HUES48 (cell line): ENCODE measurements at regions not wholly inside any gene's neighbourhood (a gene's known extent, or its start where the extent isn't known, plus 50 kb on each side); places are given as distances from the start of the nearest gene placed in this dataset.
A peak's percentile ranks its signal among the peaks of the same experiment; 100 is the strongest.
"Not testable (repeated sequence)": the region's sequence is repeated elsewhere in the genome, so short reads cannot be mapped to it uniquely, and the experiment has no call there.

ENCODE experiments used
- H3K27ac ChIP-seq: one replicate; pipeline ENCODE4 v1.7.0; 2013; ENCODE audit warnings: low read depth, low read length, inconsistent platforms
- H3K27me3 ChIP-seq: 2 replicates; pipeline ENCODE4 v1.6.1; 2013; ENCODE audit warnings: mild to moderate bottlenecking, low read length; ENCODE audit not compliant: control insufficient read depth, insufficient read depth
- H3K36me3 ChIP-seq: 2 replicates; pipeline ENCODE4 v1.6.1; 2013; ENCODE audit warnings: low read length; ENCODE audit not compliant: control insufficient read depth, insufficient read depth
- H3K4me1 ChIP-seq: 2 replicates; pipeline ENCODE4 v1.6.1; 2013; ENCODE audit warnings: mild to moderate bottlenecking, low read length; ENCODE audit not compliant: control insufficient read depth, insufficient read depth
- H3K4me3 ChIP-seq: 2 replicates; pipeline ENCODE4 v1.5.1; 2013; ENCODE audit warnings: mild to moderate bottlenecking, low read depth, low read length
- H3K9ac ChIP-seq: 2 replicates; pipeline ENCODE4 v1.6.1; 2013; ENCODE audit warnings: mild to moderate bottlenecking, low read depth, low read length, moderate library complexity
- H3K9me3 ChIP-seq: 2 replicates; pipeline ENCODE4 v1.6.1; 2013; ENCODE audit warnings: low read length; ENCODE audit not compliant: control insufficient read depth, insufficient read depth

DNA sequence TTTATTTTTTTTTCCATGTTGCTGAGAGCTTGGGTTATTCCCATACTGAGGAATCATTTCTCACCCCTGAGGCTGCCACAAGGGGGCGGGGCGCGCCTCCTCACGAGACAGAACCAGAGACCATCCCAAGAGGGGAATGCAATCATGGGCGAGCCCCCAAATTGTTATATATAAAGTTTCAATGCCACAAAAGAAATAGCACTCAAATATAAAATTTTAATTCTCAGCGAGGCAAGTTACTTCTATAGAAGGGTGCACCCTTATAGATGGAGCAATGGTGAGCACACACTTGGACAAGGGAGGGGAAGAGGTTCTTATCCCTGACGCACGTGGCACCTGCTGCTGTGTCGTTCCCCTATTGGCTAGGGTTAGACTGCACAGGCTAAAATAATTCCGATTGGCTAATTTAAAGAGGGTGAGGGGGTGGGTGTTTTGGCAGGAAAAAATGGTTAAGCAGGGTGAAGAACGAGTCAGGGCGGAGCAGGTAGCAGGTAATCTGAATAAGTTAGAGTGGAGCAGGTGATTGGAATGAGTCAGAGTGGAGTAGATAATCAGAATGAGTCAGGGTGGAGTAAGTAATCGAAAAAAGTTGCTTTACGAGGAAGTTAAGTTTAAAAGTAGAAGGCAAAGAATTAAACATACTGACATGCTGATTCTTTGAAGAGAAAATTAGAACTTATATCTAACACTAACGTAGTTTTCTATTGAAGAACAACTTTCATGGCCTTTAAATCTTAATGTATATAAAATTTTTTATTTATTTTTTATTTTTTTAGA is 177.5 kb downstream of the MTCL1 start:
- no peak overlapping the region for H3K9ac ChIP-seq

DNA sequence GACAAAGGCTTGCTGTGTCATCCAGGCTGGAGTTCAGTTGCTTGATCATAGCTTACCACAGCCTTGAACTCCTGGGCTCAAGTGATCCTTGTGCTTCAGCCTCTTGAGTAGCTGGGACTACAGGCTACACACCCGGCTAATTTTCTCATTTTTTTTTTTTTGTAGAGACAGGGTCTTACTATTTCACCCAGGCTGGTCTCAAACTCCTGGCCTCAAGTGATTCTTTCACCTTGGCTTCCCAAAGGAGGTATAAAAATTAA is 178.0 kb downstream of the MTCL1 start:
- no peaks in the 10 kb centered on the region for H3K4me1 ChIP-seq
- no peak overlapping the region for H3K4me3 ChIP-seq
- H3K27me3 ChIP-seq = no peaks in the 10 kb centered on the region
- H3K9me3 ChIP-seq = peaks cover 11% of the 10 kb centered on the region; the same call in 1 of the 2 replicates
- no peak overlapping the region for H3K27ac ChIP-seq
- no peak overlapping the region for H3K9ac ChIP-seq
- H3K36me3 ChIP-seq = no peaks in the 10 kb centered on the region

More for the DNA sequence above, 177.5 kb downstream of the MTCL1 start:
- Histone ChIP-seq H3K4me1 (no peaks in the 10 kb centered on the region), H3K27me3 (no peaks in the 10 kb centered on the region), H3K27ac (no peak overlapping the region), H3K36me3 (no peaks in the 10 kb centered on the region), H3K4me3 (no peak overlapping the region), H3K9me3 (peaks cover 11% of the 10 kb centered on the region; the same call in 1 of the 2 replicates)

DNA sequence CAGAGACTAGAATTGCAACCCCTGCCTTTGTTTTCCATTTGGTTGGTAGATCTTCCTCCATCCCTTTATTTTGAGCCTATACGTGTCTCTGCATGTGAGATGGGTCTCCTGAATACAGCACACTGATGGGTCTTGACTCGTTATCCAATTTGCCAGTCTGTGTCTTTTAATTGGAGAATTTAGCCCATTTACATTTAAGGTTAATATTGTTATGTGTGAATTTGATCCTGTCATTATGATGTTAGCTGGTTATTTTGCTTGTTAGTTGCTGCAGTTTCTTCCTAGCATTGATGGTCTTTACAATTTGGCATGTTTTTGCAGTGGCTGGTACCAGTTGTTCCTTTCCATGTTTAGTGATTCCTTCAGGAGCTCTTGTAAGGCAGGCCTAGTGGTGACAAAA is 182.5 kb downstream of the MTCL1 start:
- H3K4me1 ChIP-seq, H3K4me3 ChIP-seq, H3K27ac ChIP-seq, H3K9ac ChIP-seq, H3K36me3 ChIP-seq, H3K27me3 ChIP-seq, H3K9me3 ChIP-seq: not testable (repeated sequence)

DNA sequence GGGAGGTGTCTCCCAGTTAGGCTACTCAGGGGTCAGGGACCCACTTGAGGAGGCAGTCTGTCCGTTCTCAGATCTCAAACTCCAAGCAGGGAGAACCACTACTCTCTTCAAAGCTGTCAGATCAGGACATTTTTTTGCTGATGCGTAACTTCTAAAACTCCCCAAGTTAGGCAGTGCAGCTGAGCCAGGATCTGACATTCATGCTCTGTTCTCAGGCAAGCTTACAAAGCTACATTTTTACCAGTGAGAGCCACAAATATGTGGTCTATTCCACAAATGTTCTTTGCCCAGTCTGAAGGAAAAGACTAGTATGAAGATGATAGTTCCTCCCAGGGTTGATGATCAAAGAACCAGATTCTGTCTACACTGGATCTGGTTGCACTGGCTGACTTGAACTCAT is 184.1 kb downstream of the MTCL1 start:
- Histone ChIP-seq H3K9ac (no peak overlapping the region), H3K4me1 (peaks cover 6% of the 10 kb centered on the region), H3K4me3 (no peak overlapping the region), H3K36me3 (no peaks in the 10 kb centered on the region), H3K9me3 (no peaks in the 10 kb centered on the region), H3K27ac (peak overlapping the region; percentile 83), H3K27me3 (no peaks in the 10 kb centered on the region)

DNA sequence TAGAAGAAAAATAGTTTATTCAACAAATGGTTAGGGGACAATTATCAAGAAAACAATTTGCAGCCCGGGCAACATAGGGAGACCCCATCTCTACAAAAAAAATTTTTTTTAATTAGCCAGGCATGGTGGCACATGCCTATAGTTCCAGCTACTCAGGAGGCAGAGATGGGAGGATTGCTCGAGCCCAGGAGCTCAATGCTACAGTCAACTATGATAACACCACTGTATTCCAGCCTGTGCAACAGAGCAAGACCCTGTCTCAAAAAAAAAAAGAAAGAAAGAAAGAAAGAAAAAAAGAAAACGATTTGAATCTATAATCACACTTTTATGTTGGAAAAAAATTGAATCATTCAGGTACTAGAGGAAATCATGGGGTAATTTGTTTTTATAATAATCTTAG is 185.1 kb downstream of the MTCL1 start:
- not testable (repeated sequence) for H3K9me3 ChIP-seq

DNA sequence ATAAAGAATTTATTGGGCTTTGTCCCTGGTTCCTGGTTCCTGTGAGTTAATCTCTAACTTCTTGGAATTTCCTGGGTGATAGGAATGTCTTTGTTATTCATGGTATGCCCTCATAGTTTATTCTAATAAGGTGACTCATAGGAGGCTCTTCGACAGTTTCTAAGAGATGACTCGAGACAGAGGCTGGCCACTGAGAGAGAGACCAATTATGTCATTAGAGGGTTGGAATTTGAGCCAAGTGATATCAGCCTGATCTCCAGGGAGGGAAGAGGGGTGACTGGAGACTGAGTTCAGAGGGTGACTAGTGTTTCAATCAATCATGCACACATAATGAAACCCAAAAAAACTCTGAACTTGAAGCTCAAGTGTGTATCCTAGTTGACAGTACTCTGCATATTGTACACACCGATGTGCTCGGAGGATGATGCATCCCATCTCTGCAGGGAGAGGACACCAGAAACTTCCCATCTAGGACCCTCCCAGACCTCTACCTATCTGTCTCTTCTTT is 185.7 kb downstream of the MTCL1 start:
- H3K9ac ChIP-seq = no peak overlapping the region
- 0 out of 2 replicates have a peak, but pooled peaks cover 2% of the 10 kb centered on the region for H3K9me3 ChIP-seq
- no peaks in the 10 kb centered on the region for H3K36me3 ChIP-seq
- H3K27ac ChIP-seq = peak overlapping the region; percentile 83
- no peaks in the 10 kb centered on the region for H3K27me3 ChIP-seq
- H3K4me3 ChIP-seq = no peak overlapping the region
- H3K4me1 ChIP-seq = peaks cover 6% of the 10 kb centered on the region

More for the DNA sequence above, 185.1 kb downstream of the MTCL1 start:
- peak overlapping the region; percentile 83 for H3K27ac ChIP-seq
- H3K27me3 ChIP-seq, H3K36me3 ChIP-seq, H3K9ac ChIP-seq, H3K4me3 ChIP-seq, H3K4me1 ChIP-seq: not testable (repeated sequence)

DNA sequence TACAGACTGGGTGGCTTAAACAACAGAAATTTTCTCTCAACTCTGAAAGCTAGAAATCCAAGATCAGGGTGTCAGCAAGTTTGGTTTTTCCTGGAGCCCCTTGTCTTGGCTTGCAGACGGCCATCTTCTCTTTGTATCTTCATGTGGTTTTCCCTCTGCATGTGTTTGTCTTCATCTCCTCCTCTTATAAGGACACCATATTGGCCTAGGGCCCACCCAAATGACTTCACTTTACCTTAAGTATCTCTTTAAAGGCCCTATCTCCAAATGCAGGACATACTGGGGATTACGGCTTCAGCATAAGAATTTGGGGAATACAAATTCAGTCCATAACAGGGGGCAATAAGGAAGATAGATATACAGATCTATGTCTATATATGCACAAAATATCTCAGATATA is 187.9 kb downstream of the MTCL1 start:
- no peak overlapping the region for H3K4me3 ChIP-seq
- no peak overlapping the region for H3K9ac ChIP-seq
- no peaks in the 10 kb centered on the region for H3K36me3 ChIP-seq
- peaks cover 6% of the 10 kb centered on the region for H3K4me1 ChIP-seq
- 0 out of 2 replicates have a peak, but pooled peaks cover 4% of the 10 kb centered on the region for H3K9me3 ChIP-seq
- no peak overlapping the region for H3K27ac ChIP-seq
- no peaks in the 10 kb centered on the region for H3K27me3 ChIP-seq

DNA sequence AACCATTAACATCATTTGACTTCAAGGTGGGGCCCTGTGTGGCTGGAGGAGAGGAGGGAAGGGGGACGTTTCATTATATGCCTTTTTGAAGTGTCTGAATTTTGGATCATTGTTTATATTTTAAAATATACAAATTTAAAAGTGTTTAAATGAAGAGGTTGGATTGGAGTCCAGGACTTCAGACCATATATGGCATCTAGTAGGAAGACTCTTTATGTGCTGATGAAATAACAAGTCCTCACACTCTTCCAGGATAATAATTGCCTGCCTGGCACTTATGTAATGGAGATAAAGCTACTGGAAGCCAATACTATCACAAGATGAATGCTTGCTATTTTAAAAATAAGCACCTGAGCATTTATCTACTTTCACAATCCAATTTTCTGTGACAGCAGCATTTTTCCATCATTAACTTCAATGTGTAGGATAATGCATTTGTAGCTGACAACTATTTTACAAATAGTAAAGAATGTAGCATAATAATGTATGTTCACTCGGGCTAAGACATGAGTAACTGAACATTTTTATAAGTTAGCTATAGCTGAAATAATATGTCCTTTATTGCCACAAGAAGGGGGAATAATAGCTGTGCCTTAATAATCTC is 188.4 kb downstream of the MTCL1 start:
- Histone ChIP-seq H3K9me3 (0 out of 2 replicates have a peak, but pooled peaks cover 4% of the 10 kb centered on the region), H3K4me3 (no peak overlapping the region), H3K4me1 (peaks cover 6% of the 10 kb centered on the region), H3K9ac (no peak overlapping the region), H3K27me3 (no peaks in the 10 kb centered on the region), H3K36me3 (no peaks in the 10 kb centered on the region), H3K27ac (no peak overlapping the region)

DNA sequence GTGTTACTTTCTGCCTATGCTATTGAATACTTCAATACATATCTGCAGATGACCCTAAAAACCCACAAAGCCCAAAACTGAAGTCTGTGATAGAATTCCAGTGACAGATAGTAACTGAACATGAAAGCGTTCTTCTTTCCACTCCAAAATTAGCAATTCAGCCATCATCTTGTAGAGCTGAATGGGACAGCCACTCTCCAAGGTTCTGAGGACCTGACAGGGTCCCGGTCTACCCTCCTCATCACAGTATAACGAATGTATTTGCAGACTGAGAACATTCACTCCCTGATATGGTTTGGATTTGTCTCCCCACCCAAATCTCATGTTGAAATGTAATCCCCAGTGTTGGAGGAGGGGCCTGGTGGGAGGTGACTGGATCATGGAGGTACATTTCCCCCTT is 189.5 kb downstream of the MTCL1 start:
- no peak overlapping the region for H3K4me3 ChIP-seq
- H3K27ac ChIP-seq = no peak overlapping the region
- peaks cover 6% of the 10 kb centered on the region for H3K4me1 ChIP-seq
- 0 out of 2 replicates have a peak, but pooled peaks cover 4% of the 10 kb centered on the region for H3K9me3 ChIP-seq
- no peaks in the 10 kb centered on the region for H3K36me3 ChIP-seq
- H3K9ac ChIP-seq = no peak overlapping the region
- H3K27me3 ChIP-seq = no peaks in the 10 kb centered on the region

DNA sequence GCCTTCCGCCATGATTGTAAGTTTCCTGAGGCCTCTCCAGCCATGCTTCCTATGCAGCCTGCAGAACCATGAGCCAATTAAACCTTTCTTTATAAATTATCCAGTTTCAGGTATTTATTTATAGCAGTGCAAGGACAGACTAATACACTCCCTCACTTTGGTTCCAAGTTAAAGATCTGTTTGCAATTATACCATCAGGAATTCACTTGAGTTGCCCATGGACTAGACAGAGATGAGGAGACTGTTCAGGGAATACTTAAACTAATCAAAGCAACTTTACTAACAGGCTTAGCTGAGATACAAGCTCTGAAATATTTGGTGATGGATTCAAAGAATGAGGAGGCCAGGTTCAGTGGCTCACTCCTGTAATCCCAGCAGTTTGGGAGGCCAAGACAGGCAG is 190.0 kb downstream of the MTCL1 start:
- 0 out of 2 replicates have a peak, but pooled peaks cover 4% of the 10 kb centered on the region for H3K9me3 ChIP-seq
- no peaks in the 10 kb centered on the region for H3K36me3 ChIP-seq
- H3K4me1 ChIP-seq = peaks cover 6% of the 10 kb centered on the region
- H3K9ac ChIP-seq = no peak overlapping the region
- no peaks in the 10 kb centered on the region for H3K27me3 ChIP-seq
- no peak overlapping the region for H3K4me3 ChIP-seq
- no peak overlapping the region for H3K27ac ChIP-seq

DNA sequence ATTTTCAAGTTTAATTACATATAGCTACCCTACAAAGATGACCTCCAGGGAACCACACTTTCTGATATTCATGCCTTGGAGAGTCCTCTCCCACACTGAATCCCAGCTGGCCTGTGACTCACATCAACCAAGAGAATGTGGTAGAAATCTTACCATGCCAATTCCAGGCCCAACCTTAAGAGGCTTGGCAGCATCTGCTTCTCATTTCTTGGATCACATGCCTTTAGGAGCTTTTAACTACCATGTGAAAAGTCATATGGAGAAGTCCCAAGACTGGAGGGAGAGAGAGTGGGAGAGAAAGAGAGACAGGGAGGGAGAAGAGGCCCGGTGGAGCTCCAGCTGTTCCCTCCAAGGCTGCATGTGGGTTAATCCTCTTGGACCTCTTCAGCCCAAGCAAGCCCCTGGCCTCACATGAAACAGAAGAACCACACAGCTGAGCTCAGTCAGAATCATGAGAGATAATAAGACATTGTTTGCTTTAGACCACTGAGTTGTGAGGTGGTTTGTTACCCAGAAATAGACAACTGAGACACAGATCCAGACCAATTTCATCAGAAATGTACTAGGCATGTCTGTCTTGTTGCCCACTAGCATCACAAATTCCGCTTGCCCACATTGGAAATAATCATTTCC is 190.7 kb downstream of the MTCL1 start:
- H3K36me3 ChIP-seq = no peaks in the 10 kb centered on the region
- H3K27ac ChIP-seq = no peak overlapping the region
- peaks cover 5% of the 10 kb centered on the region for H3K4me1 ChIP-seq
- H3K9me3 ChIP-seq = peaks cover 4% of the 10 kb centered on the region; the same call in 1 of the 2 replicates
- H3K9ac ChIP-seq = no peak overlapping the region
- no peaks in the 10 kb centered on the region for H3K27me3 ChIP-seq
- no peak overlapping the region for H3K4me3 ChIP-seq
